Suprapubic skin (tissue), 4 donors: ENCODE measurements at regions not wholly inside any gene's neighbourhood (a gene's known extent, or its start where the extent isn't known, plus 50 kb on each side); places are given as distances from the start of the nearest gene placed in this dataset.

Experiments
- CTCF ChIP-seq, 2 donors: fragments of 200-600 bp in 1 of 2; fragments of 450-650 bp in 1 of 2; sonication (generic) in 1 of 2; IDR thresholded peaks; one replicate each; pipeline ENCODE4 v1.5.1; 2016 to 2019; ENCODE audit warnings: antibody characterized with exemption in 2 of 2, mild to moderate bottlenecking in 1 of 2, moderate library complexity in 1 of 2
- POLR2A ChIP-seq, 2 donors: fragments of 450-650 bp; IDR thresholded peaks; one replicate each; pipeline ENCODE4 v1.6.1; 2017; ENCODE audit warnings: antibody characterized with exemption in 2 of 2, mild to moderate bottlenecking in 2 of 2, moderate library complexity in 2 of 2
- POLR2AphosphoS5 ChIP-seq, 3 donors: sonication (generic); formaldehyde crosslinking; IDR thresholded peaks; one replicate each; pipeline ENCODE4 v1.6.1; 2017; ENCODE audit warnings: antibody characterized with exemption in 3 of 3

GRCh38 chr10:56212951-56213350 lies 148.1 kb downstream of the ZWINT start:
- TF ChIP-seq CTCF (IDR thresholded peaks at IDR 0.05) (no peak), POLR2A (IDR thresholded peaks at IDR 0.05) (no peak), POLR2AphosphoS5 (IDR thresholded peaks at IDR 0.05) (no peak)
